CD4-positive, alpha-beta T cell treated with Interleukin-2 at 100 ng/mL for 4 hours (primary cell): ENCODE measurements at regions not wholly inside any gene's neighbourhood (a gene's known extent, or its start where the extent isn't known, plus 50 kb on each side); places are given as distances from the start of the nearest gene placed in this dataset.

Source experiments
- DNase-seq: peaks from one replicate; pipeline ENCODE4 v3.0.0-alpha.2; 2020; ENCODE audit warnings: low spot score

DNA sequence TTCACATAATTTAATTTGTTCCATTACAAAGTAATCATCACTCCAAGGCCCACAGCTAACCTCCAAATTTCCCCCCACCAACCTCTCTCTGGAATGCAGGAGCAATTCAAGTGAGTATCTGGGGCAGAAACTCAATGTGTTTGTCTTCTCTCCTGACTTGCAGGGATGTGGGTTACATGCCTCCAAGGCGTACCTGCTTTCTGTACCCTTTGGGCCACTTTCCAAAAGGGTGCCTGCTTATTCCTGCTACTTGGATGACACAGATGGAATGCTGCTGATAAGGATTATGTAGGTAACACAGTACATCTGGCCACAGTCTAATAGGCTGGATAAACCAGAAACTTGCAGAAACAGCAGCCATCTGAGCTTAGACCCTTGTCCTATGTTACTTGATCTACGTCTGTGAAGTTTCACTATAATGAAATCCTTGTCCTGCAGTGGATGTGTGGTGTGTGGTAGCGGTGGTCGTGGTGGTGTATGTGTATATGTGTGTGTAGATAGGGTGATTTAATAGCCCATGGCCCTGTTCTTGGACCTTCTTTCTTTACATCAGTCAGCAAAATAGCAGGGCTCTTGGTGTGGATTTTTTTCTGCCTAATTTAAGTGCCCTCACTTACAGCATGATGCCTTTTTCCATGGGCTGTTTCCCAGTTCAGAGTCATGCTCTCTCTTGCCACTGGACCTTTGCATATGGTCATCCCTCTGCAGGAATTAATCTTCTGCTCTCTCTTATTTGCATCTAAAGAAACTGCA, 175.9 kb downstream of the ZDHHC21 start:
- DNase-seq, result no peak

DNA sequence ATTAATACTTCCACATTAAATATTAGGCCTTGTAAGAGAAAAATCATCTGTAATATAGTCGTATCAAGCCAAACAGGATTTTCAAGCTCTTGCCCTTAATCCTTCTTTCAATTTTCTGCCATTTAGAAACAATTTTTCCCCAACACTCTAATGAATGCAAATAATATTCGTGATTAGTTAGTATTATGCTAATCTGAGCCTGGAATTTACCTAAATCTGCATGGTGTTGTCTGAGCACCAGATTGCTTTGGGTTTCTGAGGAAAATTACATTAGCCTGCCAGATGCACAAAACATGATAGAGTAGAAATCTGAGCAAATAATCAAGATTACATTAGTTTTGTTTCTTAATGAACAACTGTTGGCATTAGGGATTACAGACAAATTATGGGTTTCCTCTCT, 176.6 kb downstream of the ZDHHC21 start:
- no peak for DNase-seq

DNA sequence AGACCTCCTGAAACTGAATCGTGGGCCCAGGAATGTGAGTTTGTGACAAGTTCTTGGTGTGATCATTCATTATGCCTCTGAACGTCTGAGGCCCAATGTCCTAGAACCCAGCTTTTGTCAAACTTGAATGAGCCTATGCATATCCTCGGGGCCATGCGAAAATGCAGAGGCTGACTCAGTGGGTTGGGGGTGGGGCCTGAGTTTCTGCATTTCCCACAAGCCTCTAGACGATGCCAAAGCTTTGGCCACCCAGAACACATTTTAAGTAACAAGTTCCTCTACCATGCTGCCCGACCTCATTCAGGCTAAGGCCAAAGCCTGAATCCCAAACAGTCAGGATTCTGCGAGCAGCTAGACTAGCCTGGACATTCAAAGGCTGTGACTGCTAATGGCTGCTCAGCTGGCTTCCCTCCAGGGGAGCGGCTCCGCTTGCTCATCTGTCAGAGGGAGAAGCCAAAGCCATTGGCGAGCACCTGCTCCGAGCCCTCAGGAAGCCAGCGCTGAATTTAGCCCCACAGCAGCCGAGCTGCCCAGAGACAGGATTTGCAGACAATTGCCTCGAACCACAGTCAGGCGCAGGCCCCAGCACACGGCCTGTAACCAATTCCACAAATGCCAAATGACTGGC, 177.5 kb downstream of the ZDHHC21 start:
- no peak for DNase-seq

DNA sequence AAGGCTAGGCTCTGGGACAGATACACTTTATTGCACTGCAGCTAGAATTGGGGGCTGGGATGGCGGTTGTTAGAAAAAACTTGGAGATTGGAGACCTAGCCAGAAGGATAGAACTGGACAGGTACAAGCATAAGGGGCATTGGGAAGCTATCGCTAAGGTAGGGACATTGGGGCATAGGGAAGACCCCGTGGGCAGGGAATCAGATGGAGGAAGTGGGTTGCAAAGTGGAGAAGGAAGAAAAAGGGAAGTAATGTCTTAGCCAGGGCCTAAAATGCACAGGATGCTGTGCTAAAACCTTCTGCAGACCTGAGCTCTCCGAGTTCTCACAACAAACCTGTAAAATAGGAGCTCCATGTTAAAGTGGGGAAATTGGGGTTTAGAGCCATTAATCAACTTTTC, 178.2 kb downstream of the ZDHHC21 start:
- DNase-seq, result no peak

DNA sequence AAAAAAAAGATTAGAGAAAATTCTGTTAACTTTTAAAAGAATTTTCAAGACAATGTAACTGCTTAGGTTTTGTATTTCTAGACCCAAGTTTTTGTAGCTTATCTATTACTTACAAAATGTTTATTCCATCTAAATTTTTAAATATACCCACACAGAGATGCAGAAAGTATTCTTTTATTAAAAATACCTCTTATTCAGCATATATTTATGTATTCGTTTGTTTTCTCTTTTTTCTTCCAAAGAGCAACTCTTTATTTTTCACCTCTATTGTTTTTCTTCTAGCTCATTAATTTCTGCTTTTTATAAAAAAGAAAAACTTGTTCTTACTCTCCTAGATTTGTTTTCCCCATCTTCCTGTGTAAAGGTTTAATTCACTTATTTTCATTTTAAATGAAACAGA, 180.3 kb downstream of the ZDHHC21 start:
- no peak for DNase-seq

DNA sequence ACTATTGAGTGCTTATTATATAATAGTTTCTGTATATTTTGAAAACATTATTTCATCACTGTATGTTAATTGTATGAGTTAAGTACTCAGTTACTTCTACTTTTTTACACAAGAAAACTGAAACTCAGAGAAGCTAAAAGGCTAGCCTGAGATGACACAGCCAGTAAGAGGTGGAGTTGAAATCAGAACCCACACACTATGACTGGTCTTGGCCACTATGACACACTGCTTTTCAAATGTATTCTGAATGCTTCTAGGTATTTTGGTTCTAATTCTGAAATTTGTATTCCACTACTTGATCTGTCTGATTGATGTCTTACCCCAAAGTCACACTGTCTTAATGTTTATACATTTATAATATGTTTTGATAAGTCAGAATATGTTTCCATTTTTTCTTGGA, 181.8 kb downstream of the ZDHHC21 start:
- no peak for DNase-seq

DNA sequence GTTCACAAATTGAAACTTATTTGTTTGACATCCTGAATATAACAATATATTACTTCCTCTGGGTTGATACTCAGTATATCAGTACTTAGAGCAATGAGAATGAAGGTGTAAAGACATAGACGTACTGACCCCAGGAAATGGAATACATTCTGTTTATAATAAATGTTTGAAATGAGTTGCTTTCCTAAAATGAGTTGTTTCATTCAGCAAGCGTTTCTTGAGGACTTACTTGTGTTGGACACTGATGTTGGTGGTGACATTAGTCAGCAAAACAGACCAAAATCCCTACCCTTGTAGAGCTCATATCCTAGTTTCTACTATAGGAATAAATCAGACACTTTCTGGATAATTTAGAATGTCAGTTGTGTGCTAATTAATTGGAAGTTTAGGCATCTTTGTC, 184.3 kb downstream of the ZDHHC21 start:
- DNase-seq, result no peak

DNA sequence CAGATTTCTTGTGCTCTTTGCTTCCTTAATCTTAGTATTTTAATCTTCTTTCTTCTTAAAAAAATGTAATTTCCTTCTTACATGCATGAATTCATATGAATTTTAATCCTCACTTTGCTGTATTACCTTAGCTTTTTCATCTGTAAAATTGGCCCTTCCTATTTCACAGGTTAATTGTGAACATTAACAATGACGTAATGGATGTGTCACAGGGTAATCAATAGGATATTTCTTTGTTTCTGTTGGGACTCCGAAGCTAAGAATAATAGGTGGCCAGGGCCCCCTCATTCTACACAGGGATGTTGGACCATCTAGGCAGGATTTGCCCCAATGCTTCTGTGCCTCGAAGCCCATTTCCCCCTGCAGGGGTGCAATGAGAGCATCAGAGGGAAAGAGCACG, 187.4 kb upstream of the NFIB start:
- no peak for DNase-seq

DNA sequence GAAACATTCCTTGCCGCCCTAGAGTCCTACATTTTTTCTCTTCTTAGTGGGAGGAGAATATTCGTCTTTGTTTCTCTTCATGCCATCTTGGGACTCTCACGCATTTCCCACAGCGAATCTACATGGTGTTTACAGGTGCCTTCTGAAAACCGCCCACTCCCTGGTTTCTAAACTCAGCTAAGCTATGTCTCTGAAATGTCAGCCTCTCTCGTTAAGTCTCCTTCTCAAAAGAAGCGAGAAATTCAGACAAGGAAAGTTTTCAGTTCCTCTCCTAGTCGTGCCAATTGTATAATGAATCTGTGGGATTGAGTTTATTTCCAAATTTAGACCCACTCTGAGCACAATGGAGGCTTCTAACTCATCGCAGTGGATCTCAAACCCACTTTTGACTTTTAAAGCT, 186.8 kb upstream of the NFIB start:
- DNase-seq, result no peak

DNA sequence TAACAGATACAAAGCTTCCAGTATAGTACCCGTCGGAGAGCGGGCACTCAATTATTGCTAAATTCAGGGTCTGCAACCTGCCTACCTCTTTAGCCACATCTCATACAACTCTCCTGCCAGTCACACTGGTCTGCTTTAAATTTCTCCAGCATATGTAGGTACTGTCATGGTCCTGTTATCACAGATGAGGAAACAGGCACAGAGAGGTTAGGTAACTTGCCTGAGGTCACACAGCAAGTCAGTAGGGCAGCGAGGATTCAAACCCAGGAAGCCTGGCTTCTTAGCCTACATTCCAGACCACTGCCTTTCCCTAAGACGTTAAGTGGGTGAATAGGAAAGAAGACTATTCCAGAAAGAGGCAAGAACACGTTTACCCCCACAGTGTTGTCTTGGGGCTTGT, 186.0 kb upstream of the NFIB start:
- DNase-seq, result no peak

DNA sequence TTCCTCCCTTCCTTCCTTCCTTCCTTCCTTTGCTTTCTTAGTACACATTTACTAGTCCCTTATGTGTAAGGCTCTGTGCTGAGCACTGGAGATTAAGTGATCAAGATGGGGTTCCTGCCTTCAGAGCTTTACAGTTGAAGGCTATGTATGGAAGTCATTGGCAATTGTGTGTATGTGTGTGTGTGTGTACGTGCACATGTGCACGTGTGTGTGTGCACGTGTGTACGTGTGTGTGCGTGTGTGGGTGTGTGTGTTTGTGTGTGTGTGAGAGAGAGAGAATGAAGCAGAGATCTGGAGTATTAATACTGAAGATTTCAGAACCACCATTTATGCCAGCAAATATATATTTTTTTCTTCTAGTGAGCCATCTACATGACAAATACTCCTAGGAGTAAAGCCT, 184.9 kb upstream of the NFIB start:
- DNase-seq, result no peak

DNA sequence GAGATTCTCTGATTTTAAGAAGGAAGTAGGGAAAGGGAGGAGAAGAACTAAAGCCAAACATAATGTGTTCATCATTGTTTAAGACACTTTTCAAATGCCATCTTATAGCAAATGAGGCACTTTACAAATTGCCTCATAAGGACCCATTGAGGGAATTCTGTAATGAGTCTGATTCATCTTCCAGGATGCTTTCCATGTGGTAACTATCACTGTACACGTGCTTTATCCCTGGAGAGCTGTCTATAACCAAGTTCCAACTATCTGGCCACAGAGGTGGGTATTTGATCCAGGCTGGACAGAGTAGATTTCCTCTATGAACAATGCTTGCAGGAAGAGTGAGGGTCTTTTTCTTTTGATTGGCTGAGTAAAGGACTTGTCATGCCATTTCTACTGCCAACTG, 183.5 kb upstream of the NFIB start:
- no peak for DNase-seq

DNA sequence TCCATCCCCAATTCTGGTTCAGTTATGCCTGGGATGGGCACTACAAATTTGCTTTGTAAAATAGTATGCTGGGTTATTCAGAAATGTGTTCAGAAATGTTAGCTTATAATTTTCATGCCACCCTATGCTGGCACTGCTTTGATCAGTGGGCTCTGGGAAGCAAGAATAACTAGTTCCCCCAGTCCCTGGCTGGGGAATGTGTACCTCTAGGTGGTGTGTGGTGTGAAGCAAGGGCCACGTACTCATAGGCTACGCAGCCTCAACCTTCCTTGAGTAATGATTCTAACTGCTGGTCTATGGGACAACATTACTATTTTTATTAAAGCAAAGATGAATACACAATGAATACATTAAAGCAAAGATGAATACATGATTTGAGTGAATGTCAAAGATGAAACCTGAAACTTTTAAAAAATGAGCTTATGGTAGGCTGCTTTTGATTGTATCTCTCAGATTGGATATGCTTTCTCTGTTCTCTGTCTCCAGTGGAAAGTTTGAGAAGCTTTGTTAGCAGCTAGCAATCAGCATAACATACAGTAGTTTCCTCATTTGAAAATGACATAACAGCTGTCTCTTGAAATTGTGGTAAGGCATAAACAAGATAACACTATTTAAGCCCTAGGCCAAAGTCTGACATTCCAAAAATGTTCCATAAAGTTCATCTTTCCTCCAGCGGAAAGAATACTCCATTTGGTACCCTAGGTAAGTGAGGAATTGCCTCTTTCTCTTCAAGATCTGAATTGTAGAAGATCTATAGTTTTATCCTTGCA, 174.7 kb upstream of the NFIB start:
- no peak for DNase-seq

DNA sequence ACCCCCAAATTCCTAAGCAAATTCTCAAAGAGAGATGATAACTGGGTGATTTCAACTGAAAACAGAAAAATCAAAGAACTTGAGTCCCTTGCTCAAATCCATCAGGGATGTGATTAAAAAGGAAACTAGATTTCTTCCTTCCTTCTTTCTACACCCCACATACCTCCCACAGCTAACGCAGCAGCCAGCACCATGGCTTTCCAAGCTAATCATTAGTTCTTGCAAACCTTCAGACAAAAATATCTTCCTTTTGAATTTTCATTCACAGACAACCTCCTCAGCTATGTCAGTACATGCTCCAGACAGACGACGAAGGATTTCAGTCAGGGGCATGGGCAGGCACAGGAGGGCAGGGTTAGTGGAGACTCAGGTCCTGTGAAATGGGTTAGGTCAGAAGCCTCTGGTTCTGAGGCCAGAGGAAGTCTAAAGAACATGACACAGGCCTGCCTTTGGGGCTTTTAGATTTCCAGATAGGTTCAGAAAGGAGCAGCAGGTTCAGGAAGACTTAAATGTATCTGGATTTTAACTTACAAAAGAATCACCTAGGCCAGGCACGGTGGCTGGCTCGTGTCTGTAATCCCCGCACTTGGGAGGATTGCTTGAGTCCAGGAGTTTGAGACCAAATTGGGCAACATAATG, 173.7 kb upstream of the NFIB start:
- DNase-seq, result no peak

DNA sequence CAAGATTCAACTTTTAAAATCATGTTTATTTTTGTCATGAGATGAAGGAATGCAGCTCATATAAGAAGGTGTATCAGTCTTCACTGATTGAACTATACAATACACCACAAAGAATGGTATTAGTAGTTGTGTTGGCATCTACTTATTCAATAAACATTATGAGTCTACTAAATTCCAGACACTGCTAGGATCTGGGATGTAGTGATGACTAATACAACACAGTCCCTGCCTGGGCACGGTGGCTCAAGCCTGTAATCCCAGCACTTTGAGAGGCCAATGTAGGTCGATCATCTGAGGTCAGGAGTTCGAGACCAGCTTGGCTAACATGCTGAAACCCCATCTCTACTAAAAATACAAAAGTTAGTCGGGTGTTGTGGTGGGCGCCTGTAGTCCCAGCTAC, 171.4 kb upstream of the NFIB start:
- DNase-seq, result no peak

DNA sequence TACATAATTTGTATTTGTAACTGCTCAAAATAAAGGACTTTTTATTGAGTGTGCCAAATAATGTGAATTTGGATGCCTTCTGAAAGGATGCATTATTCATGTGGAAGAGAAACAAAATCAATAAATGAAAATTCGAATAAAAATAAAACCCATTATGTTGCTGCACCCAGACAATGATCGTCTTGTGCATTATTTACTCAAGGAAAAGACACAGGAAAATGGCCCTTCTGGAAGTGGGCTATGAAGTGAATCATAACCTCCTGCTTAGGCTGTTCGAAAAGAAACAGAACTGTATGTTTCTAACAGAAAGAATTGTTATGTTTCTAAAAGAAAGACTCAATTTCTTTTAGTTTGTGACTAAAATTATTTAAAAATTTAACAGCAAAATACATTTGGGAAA, 168.9 kb upstream of the NFIB start:
- DNase-seq, result no peak

DNA sequence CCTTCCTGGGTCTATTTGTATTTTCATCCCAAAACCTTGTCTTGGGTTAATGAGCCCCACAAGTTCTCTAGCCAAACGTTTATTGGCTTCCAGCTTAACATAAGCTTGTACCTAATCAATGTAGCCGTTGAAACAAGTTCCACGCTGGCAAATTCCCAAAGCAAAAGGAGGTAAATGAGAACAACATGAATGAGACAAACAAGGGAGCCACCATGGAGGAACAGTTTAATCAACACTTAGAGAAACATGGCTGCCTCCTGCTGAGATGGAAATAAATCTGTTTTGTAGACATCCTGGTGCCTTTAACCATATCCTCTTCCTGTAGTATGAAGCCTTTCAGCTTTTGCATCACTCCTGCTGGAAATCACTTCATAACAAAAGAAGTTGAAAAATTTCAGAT, 166.6 kb upstream of the NFIB start:
- DNase-seq, result no peak

DNA sequence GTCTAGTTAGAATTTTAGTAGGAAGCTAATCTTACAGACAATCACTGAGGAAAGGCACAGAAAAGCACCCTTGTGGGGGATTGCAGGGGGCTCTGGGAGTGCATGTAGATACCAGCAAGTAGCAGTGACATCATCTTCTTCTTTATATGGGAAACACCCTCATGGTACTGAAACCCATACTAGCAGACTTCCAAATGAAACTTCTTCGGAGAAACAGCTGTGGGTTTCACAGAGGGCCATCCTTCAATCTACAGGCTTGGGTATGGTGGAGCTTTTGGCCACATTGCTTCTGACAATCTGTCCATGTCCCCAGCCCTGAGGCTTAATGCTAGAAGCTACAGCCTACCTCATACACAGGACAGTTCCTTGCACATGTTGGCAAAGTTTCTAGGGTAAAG, 165.2 kb upstream of the NFIB start:
- DNase-seq, result no peak

DNA sequence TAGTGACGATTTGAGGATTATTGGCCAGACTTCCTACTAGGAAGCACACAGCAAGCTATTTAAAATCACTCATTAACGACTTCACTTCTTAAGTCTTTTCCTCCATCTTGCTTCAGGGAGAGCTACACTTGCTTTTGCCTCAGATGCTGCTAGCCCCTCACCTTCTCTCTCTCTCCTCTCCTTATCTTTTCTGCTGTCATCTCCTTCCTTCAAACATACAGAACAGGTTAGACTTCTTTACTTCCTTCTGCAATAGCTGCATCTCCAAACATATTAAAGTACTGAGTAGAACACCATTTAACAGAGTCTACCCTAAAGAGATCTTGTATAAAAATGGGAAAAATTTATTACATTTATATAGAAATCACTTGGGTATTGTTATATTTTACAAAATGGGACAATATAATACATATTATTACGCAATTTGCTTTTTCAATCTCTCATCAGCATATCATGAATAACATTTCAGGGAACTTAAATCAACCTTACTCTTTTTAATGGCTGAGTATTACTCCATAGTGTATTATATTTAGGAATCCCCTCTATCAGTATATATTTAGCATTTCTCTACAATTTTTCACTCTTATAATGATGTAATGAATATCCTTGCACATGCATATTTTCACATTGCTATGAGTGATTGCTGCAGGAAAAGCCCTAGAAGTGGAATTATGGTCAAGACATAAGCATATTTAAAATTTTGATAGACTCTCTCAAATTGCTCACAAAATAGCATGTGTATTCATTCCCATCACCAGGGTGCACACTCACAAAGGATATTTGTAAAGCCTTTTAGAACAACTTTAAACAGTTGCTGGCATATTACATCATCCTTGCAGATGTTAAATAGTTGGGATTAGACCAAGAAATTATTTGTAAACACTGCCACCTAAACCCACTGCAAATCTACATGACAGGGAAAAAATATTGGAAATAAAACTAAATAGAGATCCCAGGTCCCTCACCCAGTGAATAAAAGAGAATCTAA, 164.5 kb upstream of the NFIB start:
- DNase-seq, result no peak

DNA sequence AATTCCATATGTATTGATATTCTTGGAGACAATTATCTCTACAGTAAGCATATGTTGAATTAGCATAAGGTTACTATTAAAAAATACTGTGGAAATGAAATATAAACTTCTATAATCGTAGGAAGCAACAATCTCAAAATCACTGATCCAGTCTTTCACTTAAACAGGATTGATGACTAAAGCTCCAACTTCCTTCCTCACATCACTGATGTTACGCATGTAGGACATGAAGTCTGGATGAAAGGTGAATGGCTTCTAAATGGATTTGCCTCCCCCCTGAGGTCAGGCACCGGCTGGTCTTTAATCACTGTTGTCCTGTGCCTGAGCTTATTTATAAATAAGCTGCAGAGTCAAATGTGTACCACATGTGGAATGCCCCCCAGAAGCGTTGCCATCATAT, 157.1 kb upstream of the NFIB start:
- no peak for DNase-seq

DNA sequence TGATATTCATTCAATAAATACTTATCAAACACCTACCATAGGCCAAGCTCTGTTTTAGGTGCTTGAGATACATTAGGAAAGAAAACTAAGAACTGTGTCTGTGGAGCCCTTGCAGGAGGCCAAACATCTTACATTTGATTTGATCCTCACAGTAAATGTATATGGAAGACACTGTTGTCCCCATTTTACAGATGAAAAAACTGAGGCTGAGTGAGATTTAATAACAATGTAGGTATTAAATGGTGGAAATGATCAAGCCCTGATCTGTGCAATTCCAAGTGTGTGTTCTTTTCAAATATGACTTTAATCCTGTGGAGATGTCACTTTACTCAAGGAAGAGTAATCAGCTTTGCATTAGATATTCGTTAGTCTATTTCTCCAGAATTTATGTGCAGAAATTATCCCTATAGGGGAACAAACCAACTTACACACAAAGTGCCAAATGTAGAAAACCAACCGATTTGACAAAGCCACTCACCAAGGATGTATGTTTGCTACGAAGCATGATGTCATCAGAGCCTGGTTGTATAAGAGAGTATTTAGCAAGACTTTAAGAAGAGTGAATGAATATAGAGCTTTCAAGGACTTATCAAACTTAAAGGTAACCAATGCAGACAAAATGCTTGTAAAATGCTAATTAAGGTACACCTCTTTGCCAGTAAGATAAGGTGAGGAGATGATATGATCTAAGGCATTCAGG, 153.9 kb upstream of the NFIB start:
- DNase-seq, result no peak
